Nephron progenitor cell (in vitro differentiated cells): ENCODE measurements at regions not wholly inside any gene's neighbourhood (a gene's known extent, or its start where the extent isn't known, plus 50 kb on each side); places are given as distances from the start of the nearest gene placed in this dataset.

Source experiments
- DNase-seq: peaks from one replicate; pipeline ENCODE4 v3.0.0; 2021
- H3K27ac Mint-ChIP-seq: 2 replicates; pipeline ENCODE4 v1.8.0; 2021; ENCODE audit warnings: mild to moderate bottlenecking, moderate library complexity, mixed read lengths
- H3K27me3 Mint-ChIP-seq: 2 replicates; pipeline ENCODE4 v1.8.0; 2021; ENCODE audit warnings: mild to moderate bottlenecking, low read depth, mixed read lengths; ENCODE audit not compliant: poor library complexity
- H3K36me3 Mint-ChIP-seq: 2 replicates; pipeline ENCODE4 v1.8.0; 2021; ENCODE audit warnings: low read depth, mixed read lengths
- H3K4me1 Mint-ChIP-seq: 2 replicates; pipeline ENCODE4 v1.8.0; 2021; ENCODE audit warnings: mixed read lengths
- H3K4me3 Mint-ChIP-seq: 2 replicates; pipeline ENCODE4 v1.8.0; 2021; ENCODE audit warnings: mild to moderate bottlenecking, moderate library complexity, mixed read lengths
- H3K9me3 Mint-ChIP-seq: 2 replicates; pipeline ENCODE4 v1.8.0; 2021; ENCODE audit warnings: mild to moderate bottlenecking, moderate library complexity, mixed read lengths
- CTCF ChIP-seq: fragments of 200-600 bp; sonication (generic); IDR thresholded peaks from 2 replicates; pipeline ENCODE4 v1.5.0; 2021; ENCODE audit warnings: antibody characterized with exemption

- H3K27ac Mint-ChIP-seq, result no peak overlapping the region
- TF ChIP-seq CTCF, result no peak
- no peaks in the 10 kb centered on the region for H3K27me3 Mint-ChIP-seq
- no peaks in the 10 kb centered on the region for H3K36me3 Mint-ChIP-seq
- no peak overlapping the region for H3K4me3 Mint-ChIP-seq
- H3K4me1 Mint-ChIP-seq, result peaks cover 69% of the 10 kb centered on the region
- no peaks in the 10 kb centered on the region for H3K9me3 Mint-ChIP-seq
- DNase-seq, result no peak
Measured at GRCh38 chr4:173934201-173934600, 349.3 kb downstream of the FBXO8 start.

DNA sequence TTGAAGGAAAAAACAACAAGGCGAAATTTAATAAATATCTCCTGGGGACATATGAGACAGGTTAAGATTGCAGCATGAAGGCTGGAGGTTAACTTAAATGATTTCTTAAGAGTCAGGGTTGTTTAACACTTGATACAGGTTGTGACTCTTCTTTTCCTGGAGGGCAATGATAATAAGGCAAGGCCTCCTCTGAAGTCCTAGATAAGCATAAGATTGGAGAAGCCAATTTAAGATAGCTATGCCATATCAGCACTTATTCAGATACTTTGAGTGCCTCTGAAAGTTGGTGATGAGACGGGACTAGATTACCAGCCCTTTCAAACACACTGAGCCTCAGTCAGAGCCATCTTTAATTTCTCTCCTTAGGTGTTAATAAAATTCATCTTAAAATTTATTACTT is 350.8 kb downstream of the FBXO8 start:
- Mint-ChIP-seq H3K4me1 (peaks cover 62% of the 10 kb centered on the region), H3K9me3 (no peaks in the 10 kb centered on the region), H3K36me3 (no peaks in the 10 kb centered on the region), H3K4me3 (no peak overlapping the region), H3K27ac (no peak overlapping the region), H3K27me3 (no peaks in the 10 kb centered on the region)
- TF ChIP-seq CTCF, result no peak
- no peak for DNase-seq

GRCh38 chr4:173930329-173930967 is 353.0 kb downstream of the FBXO8 start:
- Mint-ChIP-seq H3K4me1 (peaks cover 43% of the 10 kb centered on the region), H3K27ac (peak overlapping the region; percentile 37), H3K36me3 (no peaks in the 10 kb centered on the region), H3K4me3 (no peak overlapping the region), H3K9me3 (no peaks in the 10 kb centered on the region), H3K27me3 (peaks cover 3% of the 10 kb centered on the region)
- TF ChIP-seq CTCF, result no peak
- DNase-seq, result no peak

DNA sequence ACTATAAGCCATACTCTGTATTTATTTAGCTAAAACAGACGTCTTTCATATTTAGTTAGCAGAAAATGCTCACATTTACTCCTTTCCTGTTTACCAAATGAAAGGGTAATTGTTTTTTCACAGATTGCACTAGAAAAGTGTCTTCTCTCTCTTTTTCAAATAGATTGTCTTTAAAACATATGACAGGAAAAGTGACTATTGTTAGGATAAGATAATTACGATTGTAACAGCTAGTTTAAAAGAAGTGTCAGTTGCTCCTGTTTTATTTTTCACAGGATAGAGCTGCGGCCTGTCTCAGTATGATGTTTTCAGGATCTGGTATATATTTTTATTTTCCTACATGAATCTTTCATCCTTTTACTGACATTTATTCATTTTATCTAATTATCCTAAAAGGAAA is 353.5 kb downstream of the FBXO8 start:
- no peaks in the 10 kb centered on the region for H3K9me3 Mint-ChIP-seq
- H3K4me3 Mint-ChIP-seq, result no peak overlapping the region

GRCh38 chr4:173924561-173924960 is 358.9 kb downstream of the FBXO8 start:
- Mint-ChIP-seq H3K36me3 (no peaks in the 10 kb centered on the region), H3K27ac (peak overlapping the region; percentile 62), H3K9me3 (no peaks in the 10 kb centered on the region), H3K27me3 (peaks cover 8% of the 10 kb centered on the region), H3K4me1 (peaks cover 48% of the 10 kb centered on the region), H3K4me3 (no peak overlapping the region)
- DNase-seq, result no peak
- TF ChIP-seq CTCF, result no peak

More for the DNA sequence above, 353.5 kb downstream of the FBXO8 start:
- no peak overlapping the region for H3K27ac Mint-ChIP-seq
- H3K36me3 Mint-ChIP-seq, result no peaks in the 10 kb centered on the region
- peaks cover 43% of the 10 kb centered on the region for H3K4me1 Mint-ChIP-seq
- no peak for TF ChIP-seq CTCF
- no peak for DNase-seq
- peaks cover 3% of the 10 kb centered on the region for H3K27me3 Mint-ChIP-seq

DNA sequence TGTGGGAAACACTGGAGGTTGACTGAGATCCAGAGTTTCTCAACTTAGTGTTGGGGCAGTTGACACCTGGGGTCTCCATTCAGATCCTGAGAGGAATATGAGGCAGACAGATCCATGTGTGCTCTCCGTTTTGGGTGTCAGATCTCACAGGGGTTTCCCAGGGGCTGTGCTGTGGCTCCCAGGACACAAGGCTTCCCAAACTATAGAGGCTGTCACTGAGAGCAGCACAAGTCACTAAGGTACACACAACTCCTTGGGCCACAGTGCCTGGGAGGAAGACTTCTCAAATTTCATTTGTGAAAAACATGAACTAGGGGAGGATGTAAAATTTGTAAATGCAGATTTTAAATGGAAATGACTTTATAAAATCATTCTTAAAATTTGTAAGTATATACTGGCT is 363.6 kb downstream of the FBXO8 start:
- no peaks in the 10 kb centered on the region for H3K9me3 Mint-ChIP-seq
- peak; percentile 5 for DNase-seq

More for the DNA sequence above, 363.6 kb downstream of the FBXO8 start:
- TF ChIP-seq CTCF, result no peak
- H3K36me3 Mint-ChIP-seq, result no peaks in the 10 kb centered on the region
- H3K4me1 Mint-ChIP-seq, result peaks cover 48% of the 10 kb centered on the region
- H3K4me3 Mint-ChIP-seq, result no peak overlapping the region
- H3K27me3 Mint-ChIP-seq, result peaks cover 7% of the 10 kb centered on the region
- peak overlapping the region; percentile 30 for H3K27ac Mint-ChIP-seq
